ENCODE measurements at regions not wholly inside any gene's neighbourhood (a gene's known extent, or its start where the extent isn't known, plus 50 kb on each side); places are given as distances from the start of the nearest gene placed in this dataset.

DNA sequence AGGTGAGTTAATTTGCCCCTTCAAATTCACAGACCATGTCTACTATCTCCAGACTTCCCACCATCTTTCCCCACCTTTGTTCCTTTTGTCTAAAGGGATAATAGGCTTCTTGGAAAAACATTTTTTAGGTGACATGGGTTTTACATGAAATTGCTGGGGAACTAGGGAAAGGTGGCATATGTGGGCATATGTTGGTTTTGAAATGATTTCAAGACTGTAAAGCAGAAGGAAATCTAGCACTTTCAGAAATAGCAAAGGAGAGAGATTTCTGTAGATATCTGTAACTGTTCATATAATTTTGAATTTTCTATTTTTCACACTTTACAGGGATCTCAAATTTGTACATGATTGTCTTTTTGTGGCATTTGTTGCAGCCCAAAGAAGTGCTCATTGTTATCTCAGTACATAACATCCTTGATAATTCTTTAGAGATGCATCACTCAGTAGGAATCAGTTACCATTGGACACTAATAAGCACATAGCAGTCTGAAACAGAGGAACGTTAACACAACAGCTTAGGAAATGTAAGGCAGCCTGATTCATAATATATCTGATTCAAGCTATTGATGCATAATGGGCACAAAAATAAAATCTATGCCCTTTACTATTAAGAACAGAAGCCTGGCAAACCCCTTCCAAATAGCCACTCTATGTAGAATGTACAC lies 659.7 kb downstream of the CENPC start:
- DNase-seq (ENCODE audit: low spot score in 2 of 2) (no peak), FAIRE-seq (no peak)

DNA sequence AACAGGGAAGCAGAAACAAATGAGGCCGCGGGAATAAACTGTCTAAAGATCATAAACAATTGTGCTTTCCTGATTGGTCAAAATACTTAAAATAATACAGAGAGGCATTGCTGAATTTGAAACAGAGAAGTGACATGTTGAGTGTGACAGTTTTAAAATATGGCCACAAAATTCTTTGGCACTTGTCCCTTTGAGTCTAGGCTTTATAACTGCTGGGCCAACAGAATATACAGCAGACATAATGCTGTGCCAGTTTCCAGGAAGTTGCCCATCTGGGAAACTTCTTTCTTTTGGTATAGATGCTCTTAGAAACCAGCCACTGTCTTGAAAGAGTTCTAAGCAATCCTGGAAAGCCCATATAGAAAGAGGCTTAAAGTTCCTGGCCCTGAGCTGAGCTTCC lies 668.4 kb downstream of the CENPC start:
- DNase-seq (ENCODE audit: low spot score in 2 of 2) (no peak), FAIRE-seq (no peak)

DNA sequence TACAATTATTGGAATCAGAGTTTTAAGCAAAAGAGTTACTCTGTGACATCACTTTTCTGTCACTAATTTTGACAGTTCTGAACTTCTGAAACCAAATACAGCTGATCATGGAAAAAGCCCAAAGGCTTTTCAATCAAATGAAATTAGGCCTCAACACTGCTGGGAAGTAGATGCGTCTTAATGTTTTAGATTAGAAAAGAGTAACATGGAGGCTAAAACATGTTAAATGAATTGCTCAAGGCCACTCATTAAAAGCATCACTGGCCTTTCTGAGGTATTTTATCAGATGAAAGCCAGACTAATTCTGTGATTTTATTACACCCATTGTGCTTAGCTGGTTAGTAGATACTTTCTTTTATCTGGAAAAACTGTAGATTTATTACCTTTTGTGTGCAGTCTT lies 672.6 kb downstream of the CENPC start:
- DNase-seq (ENCODE audit: low spot score in 2 of 2), result no peak
- no peak for FAIRE-seq

DNA sequence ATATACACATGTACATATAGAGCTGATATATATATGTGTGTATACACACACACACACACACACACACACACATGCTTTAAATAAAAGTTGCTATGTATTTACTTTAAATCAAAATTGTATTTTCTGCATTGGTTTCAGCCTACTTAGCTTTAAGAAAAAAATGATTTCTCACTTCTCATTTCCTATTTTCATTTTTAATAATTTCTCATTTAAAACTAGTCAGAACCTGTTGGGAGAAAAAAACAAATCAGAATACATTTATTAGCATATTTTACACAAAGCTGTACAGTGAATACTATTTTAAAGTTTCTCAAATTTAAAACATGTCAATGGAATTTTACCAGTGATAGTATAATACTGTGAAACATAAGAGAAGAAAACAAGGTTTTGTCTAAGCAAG lies 681.8 kb downstream of the CENPC start:
- FAIRE-seq (peak; percentile 21), DNase-seq (ENCODE audit: low spot score in 2 of 2) (no peak)

DNA sequence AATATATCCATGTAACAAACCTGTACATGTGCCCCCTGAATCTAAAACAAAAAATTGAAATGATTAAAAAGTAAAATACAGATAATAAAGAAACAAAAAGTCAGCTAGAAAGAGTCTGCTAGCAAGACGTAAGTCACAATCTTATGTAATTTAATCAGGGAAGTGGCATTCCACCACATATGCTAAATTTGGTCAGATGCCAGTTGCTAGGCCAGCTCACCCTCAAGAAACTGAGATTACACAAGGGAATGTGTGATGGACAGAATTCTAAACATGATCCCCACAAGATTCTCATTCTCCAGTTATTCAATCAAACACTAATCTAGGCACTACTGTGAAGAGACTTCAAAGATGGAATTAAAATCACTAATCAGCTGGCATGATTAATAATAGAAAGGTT lies 689.3 kb downstream of the CENPC start:
- no peak for DNase-seq (ENCODE audit: low spot score in 2 of 2)
- no peak for FAIRE-seq

DNA sequence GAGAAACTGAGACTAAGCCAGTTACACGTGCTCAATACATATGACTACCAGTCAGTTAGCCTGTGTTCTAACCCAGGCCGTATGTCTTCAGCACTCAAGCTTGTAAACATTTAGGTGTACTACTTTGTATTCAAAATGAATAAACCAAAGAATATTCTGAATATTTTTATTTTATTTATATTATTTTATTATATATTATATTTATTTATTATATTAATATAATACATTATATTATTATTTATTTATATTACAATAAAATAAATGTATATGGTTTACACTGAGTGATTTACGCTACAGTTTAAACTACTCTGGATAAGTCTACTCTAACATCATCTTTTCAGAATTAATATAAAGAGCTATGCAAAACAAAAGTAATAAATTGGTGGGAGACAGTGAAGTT lies 691.5 kb downstream of the CENPC start:
- FAIRE-seq (peak; percentile 37), DNase-seq (ENCODE audit: low spot score in 2 of 2) (no peak)

DNA sequence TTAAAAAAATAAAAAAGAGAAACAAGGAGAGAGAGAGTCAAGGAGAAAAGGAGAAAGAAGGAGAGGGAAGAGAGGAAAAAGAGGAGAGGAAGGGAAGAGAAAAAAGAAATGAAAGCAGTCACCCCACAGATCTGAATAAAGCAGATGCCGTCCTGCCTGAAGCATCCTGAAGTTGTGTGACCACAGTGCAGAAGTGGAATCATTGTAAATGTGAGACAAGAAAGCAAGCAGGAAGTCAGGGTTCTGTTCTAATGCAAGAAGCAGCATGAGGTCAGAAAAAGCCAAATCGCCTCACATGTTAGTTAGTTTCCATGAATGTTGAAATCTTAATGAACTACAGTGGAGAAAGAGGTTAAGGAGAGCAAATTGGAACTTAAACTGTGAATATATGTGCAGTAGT lies 692.5 kb downstream of the CENPC start:
- FAIRE-seq (no peak), DNase-seq (ENCODE audit: low spot score in 2 of 2) (no peak)

DNA sequence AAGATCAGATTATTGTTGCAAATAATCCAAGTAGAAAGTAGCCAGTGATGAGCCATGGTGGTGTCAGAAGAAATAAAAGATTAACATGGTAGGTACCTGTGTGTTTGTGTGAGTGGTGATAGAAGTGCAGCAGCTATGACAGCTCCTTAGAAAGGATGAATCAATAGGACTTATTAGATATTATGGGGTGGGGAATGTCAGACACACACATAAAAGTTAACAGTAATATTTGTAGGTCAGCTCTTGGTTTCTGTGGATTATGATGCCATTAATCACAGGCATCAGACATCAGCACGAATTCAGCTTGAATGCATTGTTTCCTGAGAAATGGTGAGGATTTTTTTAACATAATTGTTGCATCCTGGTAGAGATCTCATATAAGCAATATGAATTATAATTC lies 695.7 kb downstream of the CENPC start:
- DNase-seq (ENCODE audit: low spot score in 2 of 2), result no peak
- FAIRE-seq, result no peak

DNA sequence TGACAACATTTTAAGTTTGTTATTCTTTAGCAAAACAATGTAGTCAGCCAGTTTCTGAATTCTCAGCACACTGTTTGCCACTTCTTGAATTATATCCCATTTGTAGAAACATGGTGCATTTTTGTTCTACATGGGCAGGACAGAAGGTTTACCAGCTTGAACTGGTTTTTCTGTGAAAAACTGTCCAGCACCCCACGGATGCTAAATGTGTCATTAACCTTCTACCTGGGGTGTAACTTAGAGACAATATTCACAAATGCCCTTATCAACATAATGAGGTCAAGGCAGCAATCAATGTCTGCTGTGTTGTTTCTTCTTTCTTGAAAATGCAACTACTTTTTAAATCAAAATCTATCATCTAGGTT lies 702.6 kb downstream of the CENPC start:
- FAIRE-seq (no peak), DNase-seq (ENCODE audit: low spot score in 2 of 2) (no peak)

DNA sequence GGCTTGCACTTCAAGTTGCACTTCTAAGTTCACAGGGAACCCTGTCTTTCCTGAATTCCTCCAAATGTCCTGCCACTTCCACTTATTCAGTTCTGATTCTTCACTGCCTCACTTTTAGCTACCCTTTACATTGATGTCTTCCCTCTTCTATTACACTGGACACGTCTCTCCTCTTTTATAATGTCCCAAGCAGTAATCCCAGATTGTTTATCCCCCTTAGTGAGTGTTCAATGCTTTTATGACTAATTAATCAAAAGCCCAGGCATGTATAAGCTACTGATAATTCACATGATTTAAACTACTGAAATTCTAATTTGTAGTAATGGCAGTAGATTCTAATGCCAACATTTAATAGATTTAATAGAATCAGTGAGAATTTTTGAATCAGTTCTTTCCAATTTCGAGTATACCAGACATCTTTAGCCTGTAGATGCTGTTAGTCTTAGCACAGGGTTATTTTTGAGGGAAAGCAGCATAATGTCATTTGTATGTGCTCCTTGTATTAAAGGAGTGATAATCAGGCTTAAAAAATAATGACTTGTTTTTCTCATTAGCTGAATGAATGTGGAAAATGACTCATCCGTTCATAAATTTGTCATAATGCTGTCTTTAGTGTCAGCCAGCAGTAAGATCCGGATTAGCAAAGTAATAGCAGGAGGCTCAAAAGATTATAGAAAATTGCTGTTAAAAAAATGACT lies 703.1 kb downstream of the CENPC start:
- DNase-seq (ENCODE audit: low spot score in 2 of 2), result no peak
- no peak for FAIRE-seq

DNA sequence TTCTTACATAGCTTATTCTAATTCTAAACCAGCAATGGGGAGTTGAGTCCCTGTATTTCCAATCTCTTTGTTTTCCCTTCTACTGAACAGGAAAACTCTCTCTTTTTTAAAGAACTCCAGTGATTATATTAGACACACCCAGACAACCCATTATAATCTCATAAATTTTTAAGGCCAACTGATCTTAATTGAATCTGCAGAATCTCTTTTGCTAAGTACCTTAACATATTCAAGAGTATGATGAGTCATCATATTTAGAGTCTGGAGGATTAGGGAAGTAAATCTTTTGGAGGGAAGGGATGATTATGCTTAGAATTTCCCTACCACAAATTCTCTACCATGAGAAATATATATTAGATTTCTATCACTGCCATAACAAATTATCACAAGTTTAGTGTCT lies 705.1 kb downstream of the CENPC start:
- DNase-seq (ENCODE audit: low spot score in 2 of 2) (no peak), FAIRE-seq (no peak)

DNA sequence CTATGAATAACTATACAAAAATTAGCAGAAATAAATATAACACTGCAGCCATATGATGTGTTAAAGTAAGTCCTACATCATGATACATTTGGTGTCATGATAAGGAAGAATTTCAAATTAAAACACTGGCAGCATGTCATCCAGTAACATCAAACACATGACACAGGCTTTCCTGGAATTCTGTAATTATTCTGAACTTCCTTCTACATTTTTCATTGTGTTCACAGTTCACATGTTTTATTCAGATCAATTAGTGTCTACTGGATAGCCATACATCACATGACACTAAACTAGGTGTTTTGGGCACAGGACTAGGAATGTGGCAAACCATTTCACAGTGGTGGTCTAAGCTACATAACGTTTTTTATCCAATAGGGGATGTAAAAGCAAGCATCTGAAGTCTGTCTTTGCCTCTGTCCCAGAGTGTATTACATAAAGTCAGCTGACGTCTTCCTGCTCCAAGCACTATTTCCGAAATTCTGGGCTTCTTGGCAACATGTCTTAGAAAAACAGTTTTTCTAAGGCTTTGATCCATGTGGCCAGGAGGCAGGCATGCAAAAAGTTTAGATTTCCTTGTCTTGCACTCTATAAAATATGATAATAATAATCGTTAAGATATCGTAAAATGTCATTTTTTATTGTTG lies 707.9 kb downstream of the CENPC start:
- DNase-seq (ENCODE audit: low spot score in 2 of 2), result no peak

DNA sequence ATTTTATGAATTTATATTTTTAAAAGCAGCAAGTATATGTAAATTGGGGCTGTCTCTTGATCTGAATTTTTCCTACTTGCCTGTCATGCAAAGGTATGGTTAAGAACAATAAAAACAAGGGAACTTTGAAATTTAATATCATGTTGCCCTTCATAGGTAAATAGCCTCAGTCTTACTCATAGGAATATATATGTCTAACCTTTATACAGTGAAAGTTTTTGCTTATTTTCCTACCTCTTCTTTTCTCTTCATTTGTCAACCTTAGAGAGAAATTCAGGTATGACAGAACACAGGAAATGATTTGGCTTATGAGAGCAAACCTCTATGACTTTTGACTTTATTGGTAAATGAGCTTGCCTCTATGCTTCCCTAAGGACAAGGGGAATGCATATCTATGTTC lies 716.0 kb downstream of the CENPC start:
- FAIRE-seq (no peak), DNase-seq (ENCODE audit: low spot score in 2 of 2) (no peak)

More for the DNA sequence above, 707.9 kb downstream of the CENPC start:
- no peak for FAIRE-seq

DNA sequence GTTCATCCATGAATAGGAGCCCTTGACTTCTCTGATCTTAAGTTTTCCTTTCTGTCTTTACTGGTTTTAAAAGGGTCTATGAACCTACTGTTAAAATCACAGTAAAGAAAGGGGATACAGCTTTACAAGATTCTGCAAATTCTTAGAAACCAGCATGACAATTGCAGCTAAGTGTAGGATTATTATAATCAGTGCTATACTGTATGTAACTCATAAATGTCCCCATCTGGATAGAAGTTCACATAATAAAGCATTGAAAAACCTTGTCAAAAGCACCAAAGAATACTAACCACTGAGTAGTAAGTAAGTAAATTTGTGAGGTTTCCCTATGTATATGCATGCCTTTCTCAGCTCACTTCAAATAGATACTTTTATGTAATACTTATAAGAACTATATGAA lies 724.6 kb downstream of the CENPC start:
- FAIRE-seq (no peak), DNase-seq (ENCODE audit: low spot score in 2 of 2) (no peak)

DNA sequence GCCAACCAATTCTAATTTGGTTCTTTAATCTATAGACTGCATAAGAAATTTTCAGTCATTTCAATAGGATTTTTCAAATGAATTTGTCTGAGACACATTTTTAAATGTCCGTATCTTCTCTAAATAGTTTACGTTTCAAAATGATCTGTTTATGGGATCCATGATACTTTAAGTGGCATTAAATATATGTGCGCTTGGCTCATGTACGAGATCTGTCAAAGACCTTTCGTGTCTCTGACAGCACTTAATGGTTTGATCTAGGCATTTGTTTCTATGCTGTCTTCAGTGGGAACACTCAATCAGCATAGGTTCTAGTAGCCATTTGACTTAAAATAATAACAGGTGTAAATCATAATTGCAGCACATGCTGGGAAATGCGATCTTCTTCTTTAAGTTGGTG lies 731.0 kb downstream of the CENPC start:
- no peak for DNase-seq (ENCODE audit: low spot score in 2 of 2)
- FAIRE-seq, result no peak

DNA sequence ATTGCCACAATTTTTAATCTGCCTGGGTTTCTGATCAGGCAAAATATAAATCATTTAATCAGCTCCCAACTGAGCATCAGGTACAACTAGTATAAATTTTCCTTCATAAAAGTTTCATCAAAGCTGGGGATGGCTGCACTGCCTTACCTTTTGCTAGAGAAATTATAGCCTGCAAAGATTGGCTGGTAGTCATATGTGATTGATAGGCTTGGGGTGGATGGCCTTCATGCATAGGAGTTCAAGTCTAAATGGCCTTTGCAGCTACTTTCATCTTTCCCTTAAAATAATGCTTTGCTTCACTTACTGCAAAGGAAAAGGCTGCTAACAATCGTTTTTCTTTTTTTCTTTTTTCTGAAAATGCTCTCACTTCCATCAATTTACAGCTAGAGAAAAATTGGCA lies 739.7 kb downstream of the CENPC start:
- no peak for FAIRE-seq
- no peak for DNase-seq (ENCODE audit: low spot score in 2 of 2)

DNA sequence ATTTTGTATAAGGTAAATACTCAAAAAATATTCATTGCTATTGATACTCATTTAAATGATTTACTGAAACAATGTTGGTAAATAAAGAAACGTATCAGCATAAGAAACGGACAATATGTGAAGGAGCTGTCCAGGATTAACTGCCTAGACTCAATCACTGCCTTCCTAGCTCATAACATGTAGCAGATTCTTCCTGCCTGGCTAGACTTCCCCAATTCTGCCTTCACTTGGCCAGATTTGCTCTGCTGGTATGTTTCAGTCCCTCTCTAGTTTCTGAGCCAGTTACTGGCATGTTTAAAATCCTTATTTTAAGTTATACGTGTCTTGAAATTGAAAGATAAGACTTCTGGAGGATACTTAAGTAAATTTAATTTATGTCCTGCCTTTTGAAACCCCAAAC lies 740.3 kb downstream of the CENPC start:
- FAIRE-seq, result no peak
- DNase-seq (ENCODE audit: low spot score in 2 of 2), result no peak

DNA sequence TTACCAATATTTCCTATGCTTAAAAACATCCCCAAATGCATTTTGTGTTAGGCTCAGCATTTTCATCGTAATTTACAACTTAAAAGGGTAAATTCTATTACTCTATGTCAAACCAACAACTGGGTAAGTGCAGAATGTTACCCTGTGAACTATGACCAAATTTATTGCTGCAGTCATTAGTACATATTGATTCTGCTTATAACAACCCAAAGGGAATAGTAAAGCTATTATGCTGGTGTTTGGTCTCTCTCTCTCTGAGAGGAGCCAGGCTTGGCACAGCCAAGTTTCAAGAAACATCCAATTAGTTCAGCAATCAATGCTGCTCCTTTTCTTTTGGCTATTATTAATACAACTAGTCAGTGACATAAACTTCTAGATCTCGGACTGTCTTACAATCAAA lies 747.7 kb downstream of the CENPC start:
- DNase-seq (ENCODE audit: low spot score in 2 of 2), result no peak
- FAIRE-seq, result no peak

DNA sequence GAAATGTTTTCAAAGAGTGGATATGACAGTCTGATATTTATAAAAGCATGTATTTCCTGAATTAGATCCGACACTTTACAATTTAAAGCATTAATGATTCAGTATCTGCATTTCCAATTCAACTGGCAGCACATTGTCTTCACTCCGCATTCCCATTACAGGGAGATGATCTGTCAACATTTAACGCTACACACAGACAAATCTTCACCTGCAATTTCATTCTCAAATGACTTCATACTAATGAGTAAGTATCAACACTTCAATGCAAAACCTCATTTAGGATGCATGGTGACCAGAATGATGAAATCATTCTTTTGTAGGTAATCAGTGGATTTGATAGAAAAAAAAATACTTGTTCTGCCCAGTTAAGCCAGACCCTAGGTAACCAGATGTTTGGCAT lies 749.6 kb downstream of the CENPC start:
- DNase-seq (ENCODE audit: low spot score in 2 of 2) (no peak), FAIRE-seq (no peak)

DNA sequence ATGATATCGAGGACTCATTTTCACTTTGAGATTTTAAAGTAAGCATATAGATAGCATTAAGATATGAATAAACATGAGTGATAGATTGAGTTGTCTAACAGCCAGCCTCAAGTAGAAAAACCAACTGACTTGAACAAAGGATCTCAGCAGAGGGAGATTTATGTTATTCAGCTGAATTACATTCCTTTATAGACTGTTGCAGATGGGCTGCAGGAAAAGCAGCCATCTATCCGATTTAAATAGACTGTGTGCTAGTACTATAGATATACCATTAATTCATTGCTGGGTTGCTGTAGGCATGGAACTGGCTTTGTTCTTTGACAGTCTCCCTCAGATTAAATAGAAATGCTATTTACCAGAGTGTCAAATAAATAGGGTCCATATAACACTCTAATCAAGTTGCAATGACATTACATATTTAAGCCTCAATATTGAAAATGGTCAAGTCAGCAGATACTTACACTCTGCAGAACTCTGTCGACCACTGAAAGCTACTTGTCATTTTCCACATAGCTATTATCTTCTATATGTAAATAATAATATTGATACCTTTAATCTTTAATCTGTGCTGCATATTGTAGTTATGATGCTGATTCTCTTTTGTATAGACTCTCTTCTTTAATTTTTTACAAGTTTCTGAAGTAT lies 750.8 kb downstream of the CENPC start:
- no peak for DNase-seq (ENCODE audit: low spot score in 2 of 2)
- FAIRE-seq, result no peak

DNA sequence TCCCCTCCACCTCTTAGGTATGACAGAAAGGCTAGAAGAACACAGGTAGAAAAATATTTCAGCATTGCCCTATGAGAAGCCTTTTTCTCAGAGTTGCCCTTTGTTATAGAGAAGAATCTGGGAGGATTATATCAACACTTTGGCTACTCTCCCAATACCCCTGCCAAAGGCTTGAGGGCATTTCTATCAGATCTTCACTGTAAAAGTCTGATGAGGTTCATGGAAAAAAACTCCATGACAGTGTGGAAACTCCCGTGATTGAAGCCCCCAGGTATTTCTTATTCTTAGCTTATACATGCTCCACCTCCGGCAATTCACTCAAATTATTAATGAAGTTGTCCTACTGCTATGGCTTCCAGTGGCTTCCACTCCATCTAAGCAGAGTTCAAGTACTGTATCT lies 753.6 kb downstream of the CENPC start:
- DNase-seq (ENCODE audit: low spot score in 2 of 2), result no peak
- FAIRE-seq, result no peak

DNA sequence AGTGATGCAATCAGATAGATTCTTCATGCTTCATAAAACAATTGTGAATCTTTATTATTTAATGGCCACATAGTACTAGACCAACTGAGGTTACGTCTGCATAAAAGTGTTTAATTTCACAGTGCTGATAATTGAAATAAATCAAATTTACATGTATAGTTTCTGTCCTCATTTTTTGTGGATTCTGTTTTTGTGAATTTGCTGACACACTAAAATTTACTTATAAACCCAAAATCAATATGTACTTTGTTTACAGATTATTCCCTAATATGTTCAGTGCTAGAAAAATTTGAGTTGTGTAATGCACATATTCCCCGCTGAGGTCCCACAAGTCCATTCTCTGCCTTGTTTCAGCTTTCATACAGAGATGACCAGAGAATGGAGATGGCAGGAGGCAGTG lies 759.8 kb downstream of the CENPC start:
- FAIRE-seq (no peak), DNase-seq (ENCODE audit: low spot score in 2 of 2) (no peak)
